ENCODE measurements at regions not wholly inside any gene's neighbourhood (a gene's known extent, or its start where the extent isn't known, plus 50 kb on each side); places are given as distances from the start of the nearest gene placed in this dataset.

DNA sequence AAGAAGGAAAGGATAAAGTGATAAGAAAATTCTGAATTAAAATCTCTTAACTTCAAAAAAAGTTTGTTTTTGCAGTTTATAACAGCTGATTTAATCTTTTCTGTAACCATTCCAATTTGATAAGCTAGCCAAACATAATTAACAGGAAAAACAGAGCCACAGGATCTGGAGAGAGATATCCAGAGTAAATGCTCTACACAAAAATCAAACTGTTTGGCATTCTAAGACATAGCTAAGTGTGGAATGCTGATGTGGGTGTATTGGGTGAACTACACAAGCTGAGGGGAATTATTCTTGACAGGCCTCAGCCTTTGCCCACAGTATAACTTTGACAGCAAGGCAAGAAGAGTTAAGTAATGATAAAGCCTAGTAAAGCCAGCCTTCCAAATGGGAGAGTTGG is 184.8 kb downstream of the GABRG1 start:
- TF ChIP-seq EZH2 (IDR thresholded peaks at IDR 0.05; ENCODE audit: borderline replicate concordance, insufficient read depth, low read length, poor library complexity, severe bottlenecking), result no peak
- TF ChIP-seq, protein P1, sequence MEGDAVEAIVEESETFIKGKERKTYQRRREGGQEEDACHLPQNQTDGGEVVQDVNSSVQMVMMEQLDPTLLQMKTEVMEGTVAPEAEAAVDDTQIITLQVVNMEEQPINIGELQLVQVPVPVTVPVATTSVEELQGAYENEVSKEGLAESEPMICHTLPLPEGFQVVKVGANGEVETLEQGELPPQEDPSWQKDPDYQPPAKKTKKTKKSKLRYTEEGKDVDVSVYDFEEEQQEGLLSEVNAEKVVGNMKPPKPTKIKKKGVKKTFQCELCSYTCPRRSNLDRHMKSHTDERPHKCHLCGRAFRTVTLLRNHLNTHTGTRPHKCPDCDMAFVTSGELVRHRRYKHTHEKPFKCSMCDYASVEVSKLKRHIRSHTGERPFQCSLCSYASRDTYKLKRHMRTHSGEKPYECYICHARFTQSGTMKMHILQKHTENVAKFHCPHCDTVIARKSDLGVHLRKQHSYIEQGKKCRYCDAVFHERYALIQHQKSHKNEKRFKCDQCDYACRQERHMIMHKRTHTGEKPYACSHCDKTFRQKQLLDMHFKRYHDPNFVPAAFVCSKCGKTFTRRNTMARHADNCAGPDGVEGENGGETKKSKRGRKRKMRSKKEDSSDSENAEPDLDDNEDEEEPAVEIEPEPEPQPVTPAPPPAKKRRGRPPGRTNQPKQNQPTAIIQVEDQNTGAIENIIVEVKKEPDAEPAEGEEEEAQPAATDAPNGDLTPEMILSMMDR (IDR thresholded peaks at IDR 0.05; ENCODE audit: poor library complexity, severe bottlenecking), result no peak
